CD4-positive, alpha-beta T cell treated with Interleukin-4 for 1 hour (primary cell): ENCODE measurements at regions not wholly inside any gene's neighbourhood (a gene's known extent, or its start where the extent isn't known, plus 50 kb on each side); places are given as distances from the start of the nearest gene placed in this dataset.

Source experiments
- DNase-seq, 2 donors: peaks; one replicate each; pipeline ENCODE4 v3.0.0-alpha.2; 2020 to 2022

GRCh38 chr6:92942549-92942948 is 476.8 kb downstream of the EPHA7 start:
- no peak for DNase-seq

DNA sequence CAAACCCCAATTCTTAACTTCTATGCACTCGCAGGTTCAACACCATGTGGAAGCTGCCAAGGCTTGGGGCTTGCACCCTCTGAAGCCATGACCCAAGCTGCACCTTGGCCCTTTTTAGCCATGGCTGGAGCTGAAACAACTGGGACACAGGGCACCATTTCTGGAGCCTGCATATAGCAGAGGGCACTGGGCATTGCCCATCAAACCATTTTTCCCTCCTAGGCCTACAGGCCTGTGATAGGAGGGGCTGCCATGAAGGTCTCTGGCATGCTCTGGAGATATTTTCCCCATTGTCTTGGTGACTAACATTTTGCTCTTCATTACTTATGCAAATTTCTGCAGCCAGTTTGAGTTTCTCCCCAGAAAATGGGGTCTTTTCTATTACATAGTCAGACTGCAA is 484.7 kb downstream of the EPHA7 start:
- DNase-seq, result no peak

DNA sequence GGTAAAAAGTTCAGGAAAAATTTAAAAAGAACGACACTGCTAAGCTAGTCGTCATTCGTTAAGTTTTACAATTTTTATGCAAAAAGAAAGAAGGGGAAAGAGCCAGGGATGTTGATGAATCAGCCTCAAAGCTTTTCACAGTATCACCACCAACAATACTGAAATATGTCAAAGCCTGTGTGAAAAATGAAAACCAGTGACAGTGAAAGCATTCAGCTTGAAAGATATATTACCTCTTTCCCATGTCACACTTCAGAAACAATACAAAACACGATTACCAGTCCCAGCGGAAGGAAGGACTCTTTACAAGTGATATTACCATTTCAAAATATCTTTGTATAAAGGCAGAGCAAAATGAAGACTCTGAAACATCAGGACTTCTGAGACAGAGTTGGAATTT is 489.2 kb downstream of the EPHA7 start:
- DNase-seq, result no peak

GRCh38 chr6:92922216-92922806 is 497.0 kb downstream of the EPHA7 start:
- no peak for DNase-seq

DNA sequence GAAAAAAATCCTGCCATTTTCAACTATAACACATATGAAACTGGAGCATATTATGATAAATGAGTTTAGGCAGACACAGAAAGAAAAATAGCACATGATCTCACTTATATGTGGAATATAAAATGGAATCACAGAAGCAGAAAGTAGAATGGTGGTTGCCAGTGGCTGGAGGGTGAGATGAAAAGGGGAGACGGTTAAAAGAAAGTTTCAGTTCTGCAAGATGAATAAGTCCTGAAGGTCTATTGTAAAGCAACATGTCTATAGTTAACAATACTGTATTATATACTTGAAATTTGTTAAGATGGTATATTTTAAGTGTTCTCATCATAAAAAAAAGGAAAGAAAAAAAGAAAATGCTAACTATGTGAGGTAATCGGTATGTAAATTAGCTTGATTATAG is 503.9 kb downstream of the EPHA7 start:
- DNase-seq, result no peak

DNA sequence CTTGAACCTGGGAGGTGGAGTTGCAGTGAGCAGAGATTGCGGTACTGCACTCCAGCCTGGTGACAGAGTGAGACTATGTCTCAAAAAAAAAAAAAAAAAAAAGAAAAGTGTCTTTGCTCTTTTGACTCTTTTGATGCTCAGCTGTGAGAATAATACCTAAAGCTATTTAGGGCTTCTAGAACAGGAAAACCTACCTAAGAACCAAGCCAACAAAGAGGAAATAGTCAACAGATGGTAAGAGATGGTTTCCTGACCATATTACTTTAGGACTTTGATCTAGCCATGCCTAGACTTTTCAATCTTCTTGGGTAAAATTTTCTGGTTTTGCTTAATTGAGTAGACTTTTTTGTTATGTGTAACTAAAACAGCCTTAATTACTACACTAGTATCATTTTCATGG is 508.1 kb downstream of the EPHA7 start:
- no peak for DNase-seq

GRCh38 chr6:92910646-92911045 is 508.7 kb downstream of the EPHA7 start:
- no peak for DNase-seq

DNA sequence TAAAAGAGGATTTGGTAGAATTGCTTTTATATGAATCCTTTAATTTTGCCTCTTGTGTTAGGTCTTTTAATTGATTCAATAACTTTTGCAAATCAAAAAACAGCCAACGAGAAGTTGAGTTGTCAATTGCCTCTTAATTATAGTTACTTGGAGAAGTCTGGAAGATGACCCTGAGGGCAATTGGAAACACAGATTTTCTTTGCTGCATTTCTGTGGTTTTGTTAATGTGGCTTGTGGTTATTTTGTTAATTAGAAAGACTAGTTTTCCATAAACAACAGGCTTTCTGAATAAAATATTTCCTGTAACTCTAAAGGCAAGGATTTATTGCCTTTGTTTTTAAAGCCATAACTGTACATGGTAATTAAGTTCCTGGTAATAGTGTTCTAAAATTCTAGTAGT is 513.0 kb downstream of the EPHA7 start:
- DNase-seq, result no peak

DNA sequence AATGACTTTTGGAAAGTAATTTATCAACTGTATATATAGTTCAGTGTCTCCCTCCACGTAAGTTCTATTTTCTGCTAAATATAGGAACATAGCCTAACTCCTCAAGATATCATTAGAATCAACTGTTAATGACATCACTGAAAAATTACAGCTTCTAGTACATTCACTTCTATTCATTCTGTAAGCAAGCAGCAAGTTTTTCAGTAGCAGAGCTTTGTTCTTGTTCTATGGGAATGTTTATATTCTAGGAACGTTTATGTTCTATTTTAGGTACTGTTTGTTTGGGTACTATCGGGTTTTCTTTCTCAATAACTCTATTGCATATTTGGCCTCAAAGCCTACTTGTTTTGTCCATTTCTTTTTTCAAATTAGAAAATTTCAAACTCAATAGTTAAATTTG is 525.6 kb downstream of the EPHA7 start:
- DNase-seq, result no peak

DNA sequence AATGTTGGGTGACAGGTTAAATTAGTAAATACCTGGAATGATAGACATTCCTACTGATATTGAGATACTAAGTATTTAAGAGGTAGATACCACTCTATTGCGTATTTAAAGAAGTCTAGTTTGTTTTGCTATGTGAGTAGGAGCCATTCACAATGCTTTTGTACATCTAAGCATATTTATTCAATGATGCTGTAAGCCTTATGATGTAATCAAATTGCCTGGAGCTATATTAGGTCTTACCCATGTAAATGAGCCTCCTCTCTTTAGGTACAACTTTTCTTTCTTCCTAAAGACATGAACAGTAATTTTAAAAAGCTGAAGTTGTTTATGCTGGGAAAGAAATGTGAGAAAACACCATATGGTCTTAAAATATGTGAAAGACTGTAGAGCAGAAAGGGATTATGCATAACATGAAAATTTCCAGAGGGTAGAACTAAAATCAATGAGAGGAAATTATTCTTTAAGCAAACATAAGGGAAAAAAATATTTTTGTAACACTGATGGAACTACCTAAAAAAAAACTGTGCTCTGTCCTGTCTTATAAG is 526.7 kb downstream of the EPHA7 start:
- DNase-seq, result no peak

GRCh38 chr6:92888316-92888715 is 531.0 kb downstream of the EPHA7 start:
- DNase-seq, result no peak

DNA sequence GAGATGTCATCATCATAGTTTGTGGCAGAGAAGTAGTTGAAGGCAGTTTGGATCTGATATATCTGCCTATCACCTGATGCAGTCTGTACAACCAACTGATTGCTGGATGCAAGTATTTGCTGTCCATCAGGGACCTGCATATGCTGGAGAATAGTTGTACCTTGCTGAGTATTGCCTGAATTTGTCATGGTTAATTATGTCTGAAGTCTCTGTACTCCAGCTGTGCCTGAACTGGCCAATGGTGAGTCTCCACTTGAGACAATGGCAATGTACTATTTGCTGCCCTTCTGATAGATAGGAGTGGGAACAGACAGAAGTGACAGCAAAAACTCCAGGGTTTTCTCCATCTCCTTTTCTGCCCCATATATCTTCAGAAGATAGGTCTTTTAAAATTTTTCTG is 531.5 kb downstream of the EPHA7 start:
- DNase-seq, result no peak

GRCh38 chr6:92879526-92879925 is 539.8 kb downstream of the EPHA7 start:
- DNase-seq, result no peak

- no peak for DNase-seq
These were observed 554.3 kb downstream of the EPHA7 start for GRCh38 chr6:92864966-92865555.

GRCh38 chr6:92849636-92850035 is 569.7 kb downstream of the EPHA7 start:
- DNase-seq, result no peak

DNA sequence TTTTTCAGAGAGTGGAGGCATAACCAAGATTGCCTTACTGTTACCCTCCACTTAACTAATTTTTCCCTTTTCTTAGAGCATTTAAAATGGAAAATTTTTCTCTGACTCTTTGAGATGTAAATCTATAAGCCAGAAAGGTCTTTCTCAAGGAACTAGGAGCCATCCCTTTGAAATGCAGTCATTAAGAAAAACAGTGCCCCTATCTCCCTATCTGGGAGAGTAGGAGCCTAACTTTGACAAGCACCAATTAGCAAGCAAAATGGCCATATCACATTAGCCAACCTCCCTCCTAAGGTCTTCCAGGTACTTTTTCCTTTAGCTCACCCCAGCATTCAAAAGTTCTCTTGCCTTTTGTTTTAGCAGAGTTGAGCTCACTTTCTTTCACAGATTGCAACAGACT is 570.5 kb downstream of the EPHA7 start:
- no peak for DNase-seq

DNA sequence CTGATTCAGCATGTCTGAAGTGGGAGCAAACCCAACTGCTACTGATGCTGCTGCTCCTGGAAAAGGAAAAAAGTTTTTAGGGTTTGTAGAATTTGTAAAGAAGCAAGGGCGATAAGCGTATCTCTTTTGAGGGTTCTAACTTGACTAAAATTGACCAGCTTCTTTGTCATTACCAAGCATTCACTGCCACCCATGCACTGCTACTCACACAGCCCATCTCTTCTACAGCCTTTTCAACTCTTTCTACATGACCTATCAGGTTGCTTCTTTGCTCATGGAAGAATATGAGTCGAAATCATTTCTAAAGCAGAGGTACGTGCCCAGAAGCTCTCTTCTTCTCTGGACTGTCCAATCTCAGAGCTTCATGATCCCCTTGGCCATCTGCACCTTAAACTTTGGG is 570.9 kb downstream of the EPHA7 start:
- DNase-seq, result no peak

- DNase-seq, result no peak
These were observed 571.4 kb downstream of the EPHA7 start for GRCh38 chr6:92847988-92848387.

GRCh38 chr6:92840246-92840930 is 579.0 kb downstream of the EPHA7 start:
- no peak for DNase-seq

- DNase-seq, result no peak
These were observed 590.6 kb downstream of the EPHA7 start for GRCh38 chr6:92828788-92829187.

DNA sequence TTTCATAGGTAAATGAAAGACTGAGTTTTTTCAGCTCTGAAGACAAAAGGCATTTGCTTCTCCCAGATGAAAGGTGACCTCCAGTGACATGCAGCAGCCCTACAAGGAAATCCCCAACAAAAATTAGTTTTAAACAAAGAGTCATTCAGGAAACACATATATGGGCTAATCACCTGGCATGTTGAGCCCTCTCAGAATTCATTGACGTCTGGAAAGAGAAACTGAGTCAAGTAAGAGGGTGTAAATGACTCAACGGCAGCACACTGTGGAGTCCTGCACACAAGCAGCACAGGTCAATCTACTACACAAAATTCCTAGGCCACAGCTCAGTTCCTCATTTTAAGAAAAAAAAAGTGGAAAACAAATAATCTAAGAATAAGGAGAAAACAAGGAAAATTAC is 592.3 kb downstream of the EPHA7 start:
- no peak for DNase-seq

DNA sequence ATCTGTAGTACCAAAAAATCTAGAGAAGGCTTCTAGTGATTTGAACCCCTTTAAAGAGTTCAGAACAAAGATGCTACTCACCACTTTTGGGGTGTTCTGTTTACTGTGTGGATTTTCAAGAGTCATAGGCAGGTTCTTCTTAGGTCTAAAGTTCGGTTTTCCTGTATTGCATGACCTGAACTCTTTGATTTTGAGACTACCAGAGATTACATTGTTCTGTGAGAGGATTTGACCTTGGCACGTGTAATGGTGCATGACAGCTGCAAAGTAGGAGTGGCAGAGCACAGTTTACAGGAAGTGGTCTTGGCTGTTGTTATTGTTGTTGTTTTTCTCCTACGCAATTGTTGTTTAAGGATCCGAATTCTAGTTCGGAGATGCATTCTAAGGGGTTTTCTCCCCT is 592.7 kb downstream of the EPHA7 start:
- DNase-seq, result no peak

DNA sequence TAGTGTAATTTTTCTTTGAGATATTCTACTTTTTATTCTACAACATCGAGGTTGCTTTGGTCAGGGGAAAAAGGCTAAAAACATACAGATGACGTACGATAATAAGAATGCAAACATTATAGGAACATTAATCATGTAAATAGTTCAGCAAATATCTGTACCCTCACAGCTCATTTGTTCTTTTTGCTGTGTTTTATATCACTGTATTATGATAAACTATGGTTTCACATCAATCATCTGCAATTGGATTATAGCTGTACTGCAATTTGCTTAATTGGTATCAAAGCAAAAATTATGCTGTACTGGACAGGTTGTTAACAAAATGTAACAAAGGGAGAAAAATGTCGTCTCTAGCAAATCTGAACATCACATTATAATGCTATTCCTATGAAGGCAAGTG is 597.1 kb downstream of the EPHA7 start:
- no peak for DNase-seq

DNA sequence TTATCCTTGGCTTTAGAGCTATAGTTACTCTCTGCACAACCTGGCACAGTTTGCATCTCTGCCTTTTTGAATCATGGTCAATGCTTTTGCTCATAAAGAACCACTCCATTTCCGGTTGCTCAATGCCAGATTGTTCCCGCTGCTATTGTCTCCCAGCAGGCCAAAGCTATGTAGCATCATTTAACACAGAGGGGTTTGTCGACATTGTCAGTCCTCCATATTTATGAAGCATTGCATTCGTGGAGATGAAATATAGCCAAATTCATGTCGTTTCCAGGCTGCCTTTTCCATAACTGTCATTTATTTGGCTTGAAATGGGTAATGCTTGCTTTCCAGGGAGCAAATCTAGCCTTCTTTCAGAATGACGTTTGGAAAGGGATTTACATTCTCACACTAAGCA is 598.8 kb downstream of the EPHA7 start:
- DNase-seq, result no peak

DNA sequence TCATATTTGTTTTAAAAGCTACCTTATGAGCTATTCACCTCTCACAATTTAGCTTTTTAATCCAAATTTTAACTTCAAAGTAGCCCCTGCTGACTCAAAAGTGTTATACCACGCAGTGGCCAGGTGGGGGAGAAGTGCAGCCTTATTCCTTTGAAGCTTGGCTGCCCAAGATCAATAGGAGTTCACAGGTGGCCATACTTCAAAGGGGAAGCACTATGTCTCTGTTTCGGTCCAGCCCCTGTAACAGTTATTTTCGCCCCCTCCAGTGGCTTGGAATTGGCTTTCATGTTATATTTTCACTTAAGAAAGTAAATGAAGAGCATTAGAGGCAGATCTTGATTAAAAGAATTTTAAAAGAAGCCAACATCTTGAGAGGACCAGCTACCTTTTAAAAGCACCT is 608.4 kb downstream of the EPHA7 start:
- DNase-seq, result no peak
